Fibroblast of lung (primary cell): ENCODE measurements at regions not wholly inside any gene's neighbourhood (a gene's known extent, or its start where the extent isn't known, plus 50 kb on each side); places are given as distances from the start of the nearest gene placed in this dataset.

ENCODE experiments used
- DNase-seq, 2 donors: peaks; one replicate each; pipeline versions ENCODE4 v3.0.0 to v3.0.0-alpha.2; 2010; ENCODE audit warnings: low read depth in 2 of 2
- H2AFZ ChIP-seq: 2 replicates; pipeline ENCODE4 v1.5.1; 2012; ENCODE audit warnings: low read length, control low read depth, inconsistent platforms
- H3K27ac ChIP-seq: 2 replicates; pipeline ENCODE4 v1.5.1; 2011; ENCODE audit warnings: low read length, control low read depth; ENCODE audit not compliant: insufficient read depth
- H3K27me3 ChIP-seq: 2 replicates; pipeline ENCODE4 v1.5.1; 2011; ENCODE audit warnings: mild to moderate bottlenecking, low read length; ENCODE audit not compliant: control insufficient read depth, insufficient read depth
- H3K36me3 ChIP-seq: 2 replicates; pipeline ENCODE4 v1.5.1; 2011; ENCODE audit warnings: low read length; ENCODE audit not compliant: control insufficient read depth, insufficient read depth
- H3K4me1 ChIP-seq: 2 replicates; pipeline ENCODE4 v1.5.1; 2011; ENCODE audit warnings: low read length; ENCODE audit not compliant: control insufficient read depth, insufficient read depth; ENCODE audit errors: extremely low read depth
- H3K4me2 ChIP-seq: 2 replicates; pipeline ENCODE4 v1.5.1; 2011; ENCODE audit warnings: low read length, control low read depth; ENCODE audit not compliant: insufficient read depth; ENCODE audit errors: extremely low read depth
- H3K4me3 ChIP-seq, 4 experiments: fragments of 200-600 bp in 1 of 4; sonication (generic) in 1 of 4; replicated peaks in 1 of 4; 2 replicates each; pipeline ENCODE4 v1.5.1; 2011 to 2016; ENCODE audit warnings: low read length in 4 of 4, low read depth in 3 of 4, mild to moderate bottlenecking in 3 of 4, control low read depth in 2 of 4, inconsistent platforms in 1 of 4, mixed read lengths in 1 of 4; ENCODE audit not compliant: insufficient read depth in 1 of 4; ENCODE audit errors: control extremely low read depth in 1 of 4
- H3K79me2 ChIP-seq: 2 replicates; pipeline ENCODE4 v1.5.1; 2012; ENCODE audit warnings: mild to moderate bottlenecking, low read length, inconsistent platforms; ENCODE audit not compliant: control insufficient read depth, insufficient read depth
- H3K9ac ChIP-seq: 2 replicates; pipeline ENCODE4 v1.5.1; 2011; ENCODE audit warnings: mild to moderate bottlenecking, low read length, control low read depth; ENCODE audit not compliant: insufficient read depth
- H3K9me3 ChIP-seq: 2 replicates; pipeline ENCODE4 v1.5.1; 2012; ENCODE audit warnings: low read depth, low read length; ENCODE audit not compliant: control insufficient read depth, insufficient read depth
- H4K20me1 ChIP-seq: 2 replicates; pipeline ENCODE4 v1.5.1; 2011; ENCODE audit warnings: low read length; ENCODE audit not compliant: control insufficient read depth, insufficient read depth; ENCODE audit errors: extremely low read depth
- EZH2 ChIP-seq: IDR thresholded peaks from 2 replicates; pipeline ENCODE4 v1.5.1; 2012; ENCODE audit warnings: low read length, control low read depth, mild to moderate bottlenecking; ENCODE audit errors: missing control alignments
- TF ChIP-seq, protein P1 (sequence below), 2 donors: IDR thresholded peaks in 1 of 2; conservative IDR thresholded peaks in 1 of 2; 1 replicate in 1 of 2; 2 replicates in 1 of 2; pipeline ENCODE4 v1.5.1; 2011 to 2012; ENCODE audit warnings: low read length in 2 of 2, control low read depth in 1 of 2, inconsistent platforms in 1 of 2, low read depth in 1 of 2, mild to moderate bottlenecking in 1 of 2

DNA sequence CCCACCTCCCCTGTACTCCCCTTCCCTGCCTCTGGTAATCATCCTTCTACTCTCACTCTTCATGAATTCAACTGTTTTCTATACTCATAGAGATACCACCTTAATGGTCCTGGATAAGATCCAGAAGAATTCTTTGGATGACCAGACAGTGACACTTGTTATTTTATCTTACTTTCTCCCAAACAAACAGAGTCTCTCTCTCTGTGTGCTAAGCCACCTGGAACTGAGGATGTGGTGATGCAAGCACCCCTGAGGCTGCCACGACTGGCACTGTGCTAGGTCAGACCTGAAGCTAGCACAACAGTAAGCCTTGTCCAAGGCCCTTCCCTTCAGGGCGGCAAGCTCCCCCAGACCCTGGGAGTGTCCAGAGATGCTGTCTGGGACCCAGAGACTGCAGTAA lies 250.2 kb downstream of the C12orf50 start:
- H3K4me1 ChIP-seq, result no peaks in the 10 kb centered on the region
- no peaks in the 10 kb centered on the region for H3K27me3 ChIP-seq
- no peak overlapping the region for H3K4me3 ChIP-seq
- H3K4me2 ChIP-seq, result no peak overlapping the region
- H4K20me1 ChIP-seq, result no peaks in the 10 kb centered on the region
- H3K36me3 ChIP-seq, result no peaks in the 10 kb centered on the region
- TF ChIP-seq, protein P1, sequence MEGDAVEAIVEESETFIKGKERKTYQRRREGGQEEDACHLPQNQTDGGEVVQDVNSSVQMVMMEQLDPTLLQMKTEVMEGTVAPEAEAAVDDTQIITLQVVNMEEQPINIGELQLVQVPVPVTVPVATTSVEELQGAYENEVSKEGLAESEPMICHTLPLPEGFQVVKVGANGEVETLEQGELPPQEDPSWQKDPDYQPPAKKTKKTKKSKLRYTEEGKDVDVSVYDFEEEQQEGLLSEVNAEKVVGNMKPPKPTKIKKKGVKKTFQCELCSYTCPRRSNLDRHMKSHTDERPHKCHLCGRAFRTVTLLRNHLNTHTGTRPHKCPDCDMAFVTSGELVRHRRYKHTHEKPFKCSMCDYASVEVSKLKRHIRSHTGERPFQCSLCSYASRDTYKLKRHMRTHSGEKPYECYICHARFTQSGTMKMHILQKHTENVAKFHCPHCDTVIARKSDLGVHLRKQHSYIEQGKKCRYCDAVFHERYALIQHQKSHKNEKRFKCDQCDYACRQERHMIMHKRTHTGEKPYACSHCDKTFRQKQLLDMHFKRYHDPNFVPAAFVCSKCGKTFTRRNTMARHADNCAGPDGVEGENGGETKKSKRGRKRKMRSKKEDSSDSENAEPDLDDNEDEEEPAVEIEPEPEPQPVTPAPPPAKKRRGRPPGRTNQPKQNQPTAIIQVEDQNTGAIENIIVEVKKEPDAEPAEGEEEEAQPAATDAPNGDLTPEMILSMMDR (conservative IDR thresholded peaks at IDR 0.05 in 1 of 2, IDR thresholded peaks at IDR 0.05 in 1 of 2; ENCODE audit: low read depth in 1 of 2, low read length in 2 of 2), result no peak
- TF ChIP-seq EZH2, result no peak
- H2AFZ ChIP-seq, result no peak overlapping the region
- DNase-seq, result peak in 1 of 2 donors; percentile 69
- no peak overlapping the region for H3K27ac ChIP-seq
- H3K9ac ChIP-seq, result no peak overlapping the region
- H3K9me3 ChIP-seq, result no peaks in the 10 kb centered on the region
- no peaks in the 10 kb centered on the region for H3K79me2 ChIP-seq

- H3K36me3 ChIP-seq, result no peaks in the 10 kb centered on the region
- no peaks in the 10 kb centered on the region for H3K9me3 ChIP-seq
- H3K4me1 ChIP-seq, result no peaks in the 10 kb centered on the region
- H3K27me3 ChIP-seq, result no peaks in the 10 kb centered on the region
- no peak overlapping the region for H3K4me2 ChIP-seq
- no peak overlapping the region for H3K9ac ChIP-seq
- no peak overlapping the region for H3K4me3 ChIP-seq
- H3K79me2 ChIP-seq, result no peaks in the 10 kb centered on the region
- no peak overlapping the region for H3K27ac ChIP-seq
- DNase-seq, result no peak
- TF ChIP-seq, protein P1 (conservative IDR thresholded peaks at IDR 0.05 in 1 of 2, IDR thresholded peaks at IDR 0.05 in 1 of 2; ENCODE audit: low read depth in 1 of 2, low read length in 2 of 2), result no peak
- TF ChIP-seq EZH2, result no peak
- no peak overlapping the region for H2AFZ ChIP-seq
- H4K20me1 ChIP-seq, result no peaks in the 10 kb centered on the region
These were observed 251.1 kb downstream of the C12orf50 start for GRCh38 chr12:87778065-87778464.

DNA sequence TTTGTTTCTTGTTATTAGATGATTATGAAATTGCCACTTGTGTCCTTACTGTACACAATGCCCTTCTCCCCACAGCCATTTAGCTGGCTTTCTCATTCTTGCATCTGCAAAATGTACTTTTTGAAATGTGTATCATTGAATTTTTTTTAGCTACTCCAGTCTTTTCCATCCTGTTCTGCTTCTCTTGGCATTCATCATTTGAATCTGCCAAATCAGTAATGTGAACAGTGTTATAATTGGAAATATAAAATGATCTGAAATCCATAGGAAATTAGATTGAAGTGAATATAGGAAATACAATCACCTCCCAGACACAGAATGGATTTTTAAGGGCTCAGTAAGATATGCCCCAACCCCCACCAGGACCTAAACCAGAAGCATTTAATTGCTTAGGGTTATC lies 253.4 kb downstream of the C12orf50 start:
- Histone ChIP-seq H3K27me3 (no peaks in the 10 kb centered on the region), H3K9me3 (no peaks in the 10 kb centered on the region), H4K20me1 (no peaks in the 10 kb centered on the region), H3K4me1 (no peaks in the 10 kb centered on the region), H2AFZ (no peak overlapping the region), H3K79me2 (no peaks in the 10 kb centered on the region), H3K4me3 (no peak overlapping the region), H3K36me3 (no peaks in the 10 kb centered on the region), H3K27ac (no peak overlapping the region), H3K4me2 (no peak overlapping the region), H3K9ac (no peak overlapping the region)
- no peak for DNase-seq
- TF ChIP-seq EZH2, result no peak
- TF ChIP-seq, protein P1 (conservative IDR thresholded peaks at IDR 0.05 in 1 of 2, IDR thresholded peaks at IDR 0.05 in 1 of 2; ENCODE audit: low read depth in 1 of 2, low read length in 2 of 2), result no peak
